HG03135 (cell line): ENCODE measurements at regions not wholly inside any gene's neighbourhood (a gene's known extent, or its start where the extent isn't known, plus 50 kb on each side); places are given as distances from the start of the nearest gene placed in this dataset.

Experiments used
- ATAC-seq: cut with Tn5 transposase; IDR thresholded peaks from one replicate; pipeline ENCODE4 v1.9.1; 2021; ENCODE audit warnings: mild to moderate bottlenecking, moderate library complexity; ENCODE audit not compliant: unreplicated experiment

GRCh38 chrX:30951003-30951402 is 61.9 kb upstream of the TAB3 start:
- ATAC-seq, result no peak

GRCh38 chrX:30950391-30950790 is 61.3 kb upstream of the TAB3 start:
- no peak for ATAC-seq

- no peak for ATAC-seq
Measured at GRCh38 chrX:30949554-30949953, 60.5 kb upstream of the TAB3 start.

- ATAC-seq, result no peak
Measured at GRCh38 chrX:30948626-30949025, 59.6 kb upstream of the TAB3 start.

GRCh38 chrX:30948051-30948450 is 59.0 kb upstream of the TAB3 start:
- ATAC-seq, result no peak

GRCh38 chrX:30943984-30944383 is 54.9 kb upstream of the TAB3 start:
- ATAC-seq, result no peak

GRCh38 chrX:30941898-30942297 is 52.8 kb upstream of the TAB3 start:
- ATAC-seq, result no peak

GRCh38 chrX:30939928-30940327 is 50.9 kb upstream of the TAB3 start:
- ATAC-seq, result no peak
